Type B pancreatic cell (in vitro differentiated cells): ENCODE measurements at regions not wholly inside any gene's neighbourhood (a gene's known extent, or its start where the extent isn't known, plus 50 kb on each side); places are given as distances from the start of the nearest gene placed in this dataset.

Experiments used
- DNase-seq: peaks from one replicate; pipeline ENCODE4 v3.0.0; 2021; ENCODE audit warnings: mixed read lengths; ENCODE audit not compliant: unreplicated experiment; ENCODE audit errors: extremely low spot score
- H3K27ac Mint-ChIP-seq: 2 replicates; pipeline ENCODE4 v1.8.0; 2021; ENCODE audit warnings: mild to moderate bottlenecking, mixed read lengths
- H3K27me3 Mint-ChIP-seq: 2 replicates; pipeline ENCODE4 v1.8.0; 2021; ENCODE audit warnings: mixed read lengths
- H3K36me3 Mint-ChIP-seq: 2 replicates; pipeline ENCODE4 v1.8.0; 2021; ENCODE audit warnings: mixed read lengths
- H3K4me1 Mint-ChIP-seq: one replicate; pipeline ENCODE4 v1.8.0; 2021; ENCODE audit warnings: mixed read lengths; ENCODE audit not compliant: unreplicated experiment
- H3K4me3 Mint-ChIP-seq: 2 replicates; pipeline ENCODE4 v1.8.0; 2021; ENCODE audit warnings: mild to moderate bottlenecking, mixed read lengths
- H3K9me3 Mint-ChIP-seq: 2 replicates; pipeline ENCODE4 v1.8.0; 2021; ENCODE audit warnings: mixed read lengths
- TF ChIP-seq, protein P1 (sequence below): fragments of 200-600 bp; sonication (generic); conservative IDR thresholded peaks from 2 replicates; pipeline ENCODE4 v1.5.0; 2021; ENCODE audit warnings: antibody characterized with exemption, mild to moderate bottlenecking

DNA sequence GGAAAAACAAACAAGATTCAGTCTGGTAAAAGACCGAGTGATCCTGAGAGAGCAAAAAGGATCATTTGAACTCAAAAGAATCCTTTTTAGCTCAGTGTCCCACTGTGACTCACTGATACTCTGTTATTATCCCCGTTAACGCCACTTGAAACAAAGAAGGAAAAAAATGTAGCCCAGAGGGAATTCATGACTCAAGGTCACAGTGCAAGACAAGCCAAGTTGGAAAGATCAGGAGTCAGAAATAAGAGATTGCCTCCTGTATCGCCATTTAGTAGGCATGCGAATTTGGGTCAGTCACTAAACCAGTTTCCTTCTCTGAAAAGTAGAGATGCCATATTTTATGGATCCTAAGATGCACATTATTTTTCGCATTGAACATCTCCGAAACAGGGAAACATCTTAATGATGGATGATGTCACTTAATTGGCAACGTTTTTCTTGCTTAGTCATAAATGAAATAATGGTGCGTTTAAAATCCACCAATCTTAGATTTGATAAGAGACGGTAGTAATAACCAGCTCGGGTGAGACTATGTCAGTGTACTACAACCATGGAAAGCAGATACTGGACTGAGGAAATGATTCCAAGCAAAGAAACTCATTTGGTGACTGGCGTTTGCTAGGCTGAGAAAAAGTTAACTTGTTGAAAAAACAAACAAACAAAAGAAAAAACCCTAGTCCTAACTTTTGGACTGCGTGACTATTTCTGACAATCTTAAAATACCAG lies 502.0 kb upstream of the CELF2 start:
- no peaks in the 10 kb centered on the region for H3K4me1 Mint-ChIP-seq
- no peak overlapping the region for H3K27ac Mint-ChIP-seq

DNA sequence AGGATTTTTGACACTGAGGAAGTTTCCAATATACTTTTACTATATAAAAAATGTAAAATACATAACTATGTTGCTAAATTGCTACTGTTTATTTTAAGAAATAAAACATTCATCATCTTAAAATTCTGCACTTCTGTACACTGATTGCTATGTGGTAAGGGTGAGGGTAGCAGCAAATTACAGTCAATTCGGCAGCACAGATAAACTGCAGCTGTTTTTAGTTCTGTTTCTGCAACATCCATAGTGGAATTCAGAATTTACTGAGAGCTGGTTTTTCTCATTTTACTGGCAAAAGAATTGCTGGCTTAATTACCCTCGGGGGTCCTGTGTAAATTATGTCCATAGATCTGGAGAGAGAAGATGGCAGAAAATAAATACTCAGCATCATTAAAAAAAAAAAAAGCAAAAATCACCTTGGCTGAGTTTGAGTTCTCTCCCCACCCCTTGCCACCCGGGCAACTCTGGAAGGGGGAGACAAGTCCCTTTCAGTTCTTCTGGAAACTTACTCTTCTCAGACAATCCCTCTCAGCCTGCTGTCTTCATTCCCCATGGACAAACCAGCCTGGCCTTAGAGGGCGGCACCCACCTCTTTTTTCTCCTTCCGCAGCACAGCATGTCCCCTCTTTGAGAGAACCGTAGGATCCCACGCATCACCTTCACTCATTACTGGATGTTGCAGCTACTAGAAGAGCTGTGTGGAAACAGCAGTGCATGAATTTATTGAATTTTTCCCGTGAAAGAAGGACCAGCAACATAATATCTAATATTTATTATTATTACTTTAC lies 501.1 kb upstream of the CELF2 start:
- Mint-ChIP-seq H3K27ac (no peak overlapping the region), H3K9me3 (no peaks in the 10 kb centered on the region), H3K4me1 (no peaks in the 10 kb centered on the region), H3K36me3 (no peaks in the 10 kb centered on the region), H3K4me3 (no peak overlapping the region), H3K27me3 (peaks cover 7% of the 10 kb centered on the region)
- no peak for DNase-seq
- TF ChIP-seq, protein P1, sequence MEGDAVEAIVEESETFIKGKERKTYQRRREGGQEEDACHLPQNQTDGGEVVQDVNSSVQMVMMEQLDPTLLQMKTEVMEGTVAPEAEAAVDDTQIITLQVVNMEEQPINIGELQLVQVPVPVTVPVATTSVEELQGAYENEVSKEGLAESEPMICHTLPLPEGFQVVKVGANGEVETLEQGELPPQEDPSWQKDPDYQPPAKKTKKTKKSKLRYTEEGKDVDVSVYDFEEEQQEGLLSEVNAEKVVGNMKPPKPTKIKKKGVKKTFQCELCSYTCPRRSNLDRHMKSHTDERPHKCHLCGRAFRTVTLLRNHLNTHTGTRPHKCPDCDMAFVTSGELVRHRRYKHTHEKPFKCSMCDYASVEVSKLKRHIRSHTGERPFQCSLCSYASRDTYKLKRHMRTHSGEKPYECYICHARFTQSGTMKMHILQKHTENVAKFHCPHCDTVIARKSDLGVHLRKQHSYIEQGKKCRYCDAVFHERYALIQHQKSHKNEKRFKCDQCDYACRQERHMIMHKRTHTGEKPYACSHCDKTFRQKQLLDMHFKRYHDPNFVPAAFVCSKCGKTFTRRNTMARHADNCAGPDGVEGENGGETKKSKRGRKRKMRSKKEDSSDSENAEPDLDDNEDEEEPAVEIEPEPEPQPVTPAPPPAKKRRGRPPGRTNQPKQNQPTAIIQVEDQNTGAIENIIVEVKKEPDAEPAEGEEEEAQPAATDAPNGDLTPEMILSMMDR, result no peak

More for the DNA sequence above, 502.0 kb upstream of the CELF2 start:
- peaks cover 5% of the 10 kb centered on the region for H3K27me3 Mint-ChIP-seq
- no peak overlapping the region for H3K4me3 Mint-ChIP-seq
- no peaks in the 10 kb centered on the region for H3K36me3 Mint-ChIP-seq
- DNase-seq, result no peak
- H3K9me3 Mint-ChIP-seq, result no peaks in the 10 kb centered on the region
- TF ChIP-seq, protein P1, result no peak

- H3K4me1 Mint-ChIP-seq, result no peaks in the 10 kb centered on the region
- H3K27me3 Mint-ChIP-seq, result peaks cover 7% of the 10 kb centered on the region
- H3K36me3 Mint-ChIP-seq, result no peaks in the 10 kb centered on the region
Observed at GRCh38 chr10:10517866-10518265, 499.8 kb upstream of the CELF2 start.

DNA sequence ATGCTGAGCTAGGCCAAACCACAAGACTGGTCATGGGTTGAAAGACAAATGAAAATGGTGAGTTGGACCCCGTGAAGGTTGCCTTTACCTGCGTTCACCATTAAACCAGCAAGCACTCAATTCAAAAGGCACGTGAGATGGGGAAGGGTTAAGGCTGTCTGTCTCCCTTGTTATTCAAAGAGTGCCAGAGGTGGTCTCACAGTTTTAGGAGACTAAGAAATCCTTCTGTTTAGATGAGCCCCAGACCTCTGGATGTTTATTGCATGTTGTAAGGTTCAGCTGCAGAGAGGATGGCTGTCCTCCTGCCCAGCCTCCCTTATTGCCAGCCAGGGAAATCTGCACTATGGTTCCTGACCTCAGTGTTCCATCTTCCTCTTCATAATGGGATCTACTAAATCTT lies 498.0 kb upstream of the CELF2 start:
- Mint-ChIP-seq H3K4me3 (no peak overlapping the region), H3K27me3 (peaks cover 7% of the 10 kb centered on the region), H3K4me1 (no peaks in the 10 kb centered on the region), H3K9me3 (no peaks in the 10 kb centered on the region), H3K36me3 (no peaks in the 10 kb centered on the region), H3K27ac (no peak overlapping the region)
- no peak for DNase-seq
- TF ChIP-seq, protein P1, result no peak

More at GRCh38 chr10:10517866-10518265, 499.8 kb upstream of the CELF2 start:
- no peaks in the 10 kb centered on the region for H3K9me3 Mint-ChIP-seq
- no peak overlapping the region for H3K4me3 Mint-ChIP-seq
- TF ChIP-seq, protein P1, result no peak
- DNase-seq, result no peak
- no peak overlapping the region for H3K27ac Mint-ChIP-seq

- Mint-ChIP-seq H3K27ac (no peak overlapping the region), H3K27me3 (peaks cover 7% of the 10 kb centered on the region), H3K36me3 (no peaks in the 10 kb centered on the region), H3K4me3 (no peak overlapping the region), H3K4me1 (no peaks in the 10 kb centered on the region), H3K9me3 (no peaks in the 10 kb centered on the region)
- TF ChIP-seq, protein P1, result no peak
- no peak for DNase-seq
Observed at GRCh38 chr10:10520491-10521385, 496.9 kb upstream of the CELF2 start.
